ENCODE measurements at regions not wholly inside any gene's neighbourhood (a gene's known extent, or its start where the extent isn't known, plus 50 kb on each side); places are given as distances from the start of the nearest gene placed in this dataset.

- TF ChIP-seq CTCF (optimal IDR thresholded peaks at IDR 0.05 in 1 of 3, IDR thresholded peaks at IDR 0.05 in 1 of 3, conservative IDR thresholded peaks at IDR 0.05 in 1 of 3; ENCODE audit: extremely low read depth in 1 of 3, insufficient read depth in 2 of 3, low read length in 3 of 3) (no peak), EZH2 (IDR thresholded peaks at IDR 0.05; ENCODE audit: low read length) (no peak)
Observed at GRCh38 chr1:14529475-14529874, 69.0 kb upstream of the KAZN start.
